ENCODE measurements at regions not wholly inside any gene's neighbourhood (a gene's known extent, or its start where the extent isn't known, plus 50 kb on each side); places are given as distances from the start of the nearest gene placed in this dataset.

- ATAC-seq, result no peak
- POLR2A ChIA-PET, result interaction anchor here (0.9 kb wide), 1 partner anchor 34 kb away, joined by 3 read pairs; no protein-coding TSS in a partner anchor
- intact Hi-C loops (cut with micrococcal nuclease), result no loop called here
- H3K36me3 Mint-ChIP-seq (ENCODE audit: low read depth), result no peaks in the 10 kb centered on the region
- no peak overlapping the region for H3K4me3 Mint-ChIP-seq
- no peaks in the 10 kb centered on the region for H3K9me3 Mint-ChIP-seq
- no peaks in the 10 kb centered on the region for H3K27me3 Mint-ChIP-seq
- TF ChIP-seq CTCF (IDR thresholded peaks at IDR 0.05), result no peak
- CTCF ChIA-PET, result interaction anchor here (1.2 kb wide), 1 partner anchor 89 kb away, joined by 4 read pairs; no protein-coding TSS in a partner anchor
- peaks cover 38% of the 10 kb centered on the region for H3K4me1 Mint-ChIP-seq (ENCODE audit: low read depth)
- no peak overlapping the region for H3K27ac Mint-ChIP-seq
- DNase-seq, result peak; percentile 20
Observed at GRCh38 chr9:111985315-111985714, 88.7 kb downstream of the UGCG start.

GRCh38 chr9:111986035-111986556, 89.5 kb downstream of the UGCG start:
- Mint-ChIP-seq H3K4me3 (no peak overlapping the region), H3K4me1 (ENCODE audit: low read depth) (peaks cover 38% of the 10 kb centered on the region), H3K27me3 (no peaks in the 10 kb centered on the region), H3K9me3 (peaks cover 2% of the 10 kb centered on the region), H3K36me3 (ENCODE audit: low read depth) (peaks cover 3% of the 10 kb centered on the region), H3K27ac (peak overlapping the region; percentile 49)
- DNase-seq (no peak), ATAC-seq (peak; percentile 32)
- intact Hi-C loops (cut with micrococcal nuclease), result loop anchor here (1.0 kb wide), 1 partner anchor 76 kb away; no protein-coding TSS in a partner anchor
- no peak for TF ChIP-seq CTCF (IDR thresholded peaks at IDR 0.05)
- ChIA-PET CTCF (interaction anchor here (0.7 to 1.2 kb wide), 3 partner anchors 18 to 88 kb away, joined by 3 to 5 read pairs (median 4); no protein-coding TSS in a partner anchor), POLR2A (interaction anchor here (1.4 kb wide), 1 partner anchor 70 kb away, joined by 3 read pairs; no protein-coding TSS in a partner anchor)
